ENCODE measurements at regions not wholly inside any gene's neighbourhood (a gene's known extent, or its start where the extent isn't known, plus 50 kb on each side); places are given as distances from the start of the nearest gene placed in this dataset.

GRCh38 chr13:73451221-73452029 lies 392.6 kb downstream of the KLF5 start:
- no peaks in the 10 kb centered on the region for H3K4me1 ChIP-seq (ENCODE audit: low read depth)
- TF ChIP-seq CTCF (IDR thresholded peaks at IDR 0.05; ENCODE audit: low read depth, low read length), result no peak
- no peak overlapping the region for H3K27ac ChIP-seq
- H3K36me3 ChIP-seq, result no peaks in the 10 kb centered on the region
- H3K27me3 ChIP-seq, result no peaks in the 10 kb centered on the region
- H3K9me3 ChIP-seq (ENCODE audit: low read depth), result no peaks in the 10 kb centered on the region
- no peak overlapping the region for H3K4me3 ChIP-seq
- no peak for DNase-seq (ENCODE audit: low read depth in 1 of 2, low spot score in 1 of 2)

- Histone ChIP-seq H3K4me1 (ENCODE audit: low read depth) (no peaks in the 10 kb centered on the region), H3K27ac (no peak overlapping the region), H3K36me3 (no peaks in the 10 kb centered on the region), H3K4me3 (no peak overlapping the region), H3K27me3 (no peaks in the 10 kb centered on the region), H3K9me3 (ENCODE audit: low read depth) (no peaks in the 10 kb centered on the region)
- DNase-seq (ENCODE audit: low read depth in 1 of 2, low spot score in 1 of 2), result no peak
- no peak for TF ChIP-seq CTCF (IDR thresholded peaks at IDR 0.05; ENCODE audit: low read depth, low read length)
Observed at GRCh38 chr13:73450583-73450982, 391.8 kb downstream of the KLF5 start.

GRCh38 chr13:73449252-73449651 lies 390.4 kb downstream of the KLF5 start:
- Histone ChIP-seq H3K27ac (no peak overlapping the region), H3K4me3 (no peak overlapping the region), H3K36me3 (no peaks in the 10 kb centered on the region), H3K9me3 (ENCODE audit: low read depth) (no peaks in the 10 kb centered on the region), H3K4me1 (ENCODE audit: low read depth) (no peaks in the 10 kb centered on the region), H3K27me3 (no peaks in the 10 kb centered on the region)
- TF ChIP-seq CTCF (IDR thresholded peaks at IDR 0.05; ENCODE audit: low read depth, low read length), result no peak
- no peak for DNase-seq (ENCODE audit: low read depth in 1 of 2, low spot score in 1 of 2)

- DNase-seq (ENCODE audit: low read depth in 1 of 2, low spot score in 1 of 2), result no peak
- H3K4me1 ChIP-seq (ENCODE audit: low read depth), result no peaks in the 10 kb centered on the region
- H3K4me3 ChIP-seq, result no peak overlapping the region
- no peaks in the 10 kb centered on the region for H3K27me3 ChIP-seq
- no peak overlapping the region for H3K27ac ChIP-seq
- TF ChIP-seq CTCF (IDR thresholded peaks at IDR 0.05; ENCODE audit: low read depth, low read length), result no peak
- H3K9me3 ChIP-seq (ENCODE audit: low read depth), result peaks cover 6% of the 10 kb centered on the region
- no peaks in the 10 kb centered on the region for H3K36me3 ChIP-seq
Observed at GRCh38 chr13:73440296-73440895, 381.6 kb downstream of the KLF5 start.

- H3K36me3 ChIP-seq, result no peaks in the 10 kb centered on the region
- H3K9me3 ChIP-seq (ENCODE audit: low read depth), result no peaks in the 10 kb centered on the region
- no peaks in the 10 kb centered on the region for H3K27me3 ChIP-seq
- no peak overlapping the region for H3K4me3 ChIP-seq
- H3K4me1 ChIP-seq (ENCODE audit: low read depth), result no peaks in the 10 kb centered on the region
- TF ChIP-seq CTCF (IDR thresholded peaks at IDR 0.05; ENCODE audit: low read depth, low read length), result no peak
- DNase-seq (ENCODE audit: low read depth in 1 of 2, low spot score in 1 of 2), result no peak
- no peak overlapping the region for H3K27ac ChIP-seq
Observed at GRCh38 chr13:73433890-73434289, 375.1 kb downstream of the KLF5 start.

Measured in cardiac muscle cell (in vitro differentiated cells and primary cell).